ENCODE measurements at regions not wholly inside any gene's neighbourhood (a gene's known extent, or its start where the extent isn't known, plus 50 kb on each side); places are given as distances from the start of the nearest gene placed in this dataset.

GRCh38 chr12:98296462-98297079 is 218.8 kb upstream of the TMPO start:
- no peak for DNase-seq

GRCh38 chr12:98297538-98297937 is 217.9 kb upstream of the TMPO start:
- DNase-seq: no peak

- DNase-seq: no peak
Observed at GRCh38 chr12:98308141-98308540, 207.2 kb upstream of the TMPO start.

- no peak for DNase-seq
Observed at GRCh38 chr12:98317939-98318899, 197.2 kb upstream of the TMPO start.

GRCh38 chr12:98319716-98320425 is 195.5 kb upstream of the TMPO start:
- DNase-seq: no peak

GRCh38 chr12:98325003-98325402 is 190.4 kb upstream of the TMPO start:
- DNase-seq: no peak

GRCh38 chr12:98328467-98328866 is 186.9 kb upstream of the TMPO start:
- DNase-seq: no peak

- no peak for DNase-seq
Observed at GRCh38 chr12:98329589-98329988, 185.8 kb upstream of the TMPO start.

GRCh38 chr12:98332642-98333041 is 182.7 kb upstream of the TMPO start:
- DNase-seq: no peak

- DNase-seq: no peak
Observed at GRCh38 chr12:98334768-98335167, 180.6 kb upstream of the TMPO start.

GRCh38 chr12:98341026-98341425 is 174.4 kb upstream of the TMPO start:
- DNase-seq: no peak

GRCh38 chr12:98341732-98342131 is 173.7 kb upstream of the TMPO start:
- DNase-seq: no peak

- DNase-seq: no peak
Observed at GRCh38 chr12:98343002-98343567, 172.3 kb upstream of the TMPO start.

- DNase-seq: no peak
Observed at GRCh38 chr12:98344046-98344930, 171.1 kb upstream of the TMPO start.

GRCh38 chr12:98345308-98345876 is 170.0 kb upstream of the TMPO start:
- no peak for DNase-seq

GRCh38 chr12:98351089-98351488 is 164.3 kb upstream of the TMPO start:
- no peak for DNase-seq

GRCh38 chr12:98351784-98352183 is 163.6 kb upstream of the TMPO start:
- DNase-seq: no peak

- no peak for DNase-seq
Observed at GRCh38 chr12:98352218-98352811, 163.1 kb upstream of the TMPO start.

- no peak for DNase-seq
Observed at GRCh38 chr12:98352835-98353234, 162.6 kb upstream of the TMPO start.

GRCh38 chr12:98354520-98355035 is 160.8 kb upstream of the TMPO start:
- DNase-seq: no peak

- DNase-seq: no peak
Observed at GRCh38 chr12:98355322-98355721, 160.1 kb upstream of the TMPO start.

Data from activated naive CD4-positive, alpha-beta T cell treated with anti-CD3 and anti-CD28 coated beads, Interleukin-2, amount 50 U/mL, for 16 hours (primary cell).